Fibroblast of the aortic adventitia (primary cell): ENCODE measurements at regions not wholly inside any gene's neighbourhood (a gene's known extent, or its start where the extent isn't known, plus 50 kb on each side); places are given as distances from the start of the nearest gene placed in this dataset.

ENCODE experiments used
- DNase-seq: peaks from one replicate; pipeline ENCODE4 v3.0.0-alpha.2; 2010; ENCODE audit warnings: low read depth
- H3K4me3 ChIP-seq: 2 replicates; pipeline ENCODE4 v1.5.1; 2011; ENCODE audit warnings: low read depth, mild to moderate bottlenecking, control low read depth, low read length, moderate library complexity
- CTCF ChIP-seq: IDR thresholded peaks from 2 replicates; pipeline ENCODE4 v1.5.1; 2011; ENCODE audit warnings: mild to moderate bottlenecking, low read length, control low read depth, inconsistent platforms; ENCODE audit not compliant: insufficient read depth

GRCh38 chr2:79453918-79454317 is 58.9 kb upstream of the CTNNA2 start:
- DNase-seq, result no peak
- TF ChIP-seq CTCF, result no peak

GRCh38 chr2:79452651-79453050 is 60.2 kb upstream of the CTNNA2 start:
- no peak overlapping the region for H3K4me3 ChIP-seq
- no peak for TF ChIP-seq CTCF
- DNase-seq, result no peak

More at GRCh38 chr2:79453918-79454317, 58.9 kb upstream of the CTNNA2 start:
- H3K4me3 ChIP-seq, result no peak overlapping the region

GRCh38 chr2:79447463-79447862 is 65.4 kb upstream of the CTNNA2 start:
- TF ChIP-seq CTCF, result no peak
- H3K4me3 ChIP-seq, result no peak overlapping the region
- DNase-seq, result no peak

GRCh38 chr2:79446313-79446712 is 66.5 kb upstream of the CTNNA2 start:
- no peak overlapping the region for H3K4me3 ChIP-seq
- no peak for DNase-seq
- no peak for TF ChIP-seq CTCF

GRCh38 chr2:79437433-79438267 is 75.2 kb upstream of the CTNNA2 start:
- no peak for TF ChIP-seq CTCF
- no peak overlapping the region for H3K4me3 ChIP-seq
- DNase-seq, result no peak

GRCh38 chr2:79434362-79434761 is 78.5 kb upstream of the CTNNA2 start:
- H3K4me3 ChIP-seq, result no peak overlapping the region
- DNase-seq, result no peak
- TF ChIP-seq CTCF, result no peak
